ENCODE measurements at regions not wholly inside any gene's neighbourhood (a gene's known extent, or its start where the extent isn't known, plus 50 kb on each side); places are given as distances from the start of the nearest gene placed in this dataset.

GRCh38 chr6:30396833-30397479 is 52.0 kb downstream of the RPP21 start:
- no peak for FAIRE-seq

DNA sequence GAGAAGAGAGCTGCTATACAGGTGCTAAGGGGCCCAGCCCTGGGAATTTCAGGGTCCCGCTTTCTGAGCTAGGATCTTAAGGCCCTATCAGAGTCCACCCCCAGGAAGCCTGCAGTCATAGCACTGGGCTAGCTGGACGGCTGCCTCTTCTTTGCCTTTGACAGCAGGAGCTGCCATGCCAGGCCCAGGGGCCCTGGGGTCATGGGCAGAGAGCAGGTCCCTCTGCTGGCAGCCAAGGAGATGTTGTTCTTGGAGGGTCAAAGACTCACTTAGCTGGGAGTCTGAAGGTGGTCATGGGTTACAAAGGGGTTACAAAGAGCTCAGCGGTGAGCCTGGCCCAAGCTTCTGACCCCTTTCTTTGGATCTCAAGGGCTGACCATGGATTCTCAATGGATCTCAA is 52.7 kb downstream of the RPP21 start:
- FAIRE-seq, result no peak

- FAIRE-seq, result peak; percentile 39
Measured at GRCh38 chr6:30399390-30400058, 54.6 kb downstream of the RPP21 start.

DNA sequence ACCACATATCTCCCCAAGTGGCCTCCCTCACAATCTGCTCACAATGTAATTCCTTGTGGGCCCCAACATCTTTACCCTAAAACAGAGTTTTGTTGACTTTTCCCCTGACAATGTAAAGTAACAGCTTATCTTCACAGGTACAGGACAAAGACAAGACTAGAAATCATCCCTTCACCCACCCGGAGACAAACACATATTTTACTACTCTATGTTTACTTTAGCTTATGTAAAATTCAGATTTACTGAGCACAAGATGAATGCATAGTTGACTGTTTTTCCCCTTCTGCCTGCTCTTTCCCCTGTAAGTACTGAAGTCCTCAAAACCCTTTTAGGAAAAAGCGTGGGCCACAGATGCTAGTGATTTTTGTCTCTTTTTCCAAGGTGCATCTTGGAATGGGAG is 61.0 kb downstream of the RPP21 start:
- no peak for FAIRE-seq

- FAIRE-seq, result no peak
Measured at GRCh38 chr6:30409184-30409583, 64.2 kb downstream of the RPP21 start.

GRCh38 chr6:30411515-30412207 is 66.7 kb downstream of the RPP21 start:
- FAIRE-seq, result peak; percentile 89

GRCh38 chr6:30418448-30418847 is 70.9 kb upstream of the HLA-E start:
- FAIRE-seq, result no peak

- FAIRE-seq, result no peak
Measured at GRCh38 chr6:30424549-30424948, 64.8 kb upstream of the HLA-E start.
